Skeletal muscle tissue (tissue), 3 donors: ENCODE measurements at regions not wholly inside any gene's neighbourhood (a gene's known extent, or its start where the extent isn't known, plus 50 kb on each side); places are given as distances from the start of the nearest gene placed in this dataset.

Source experiments
- H3K27ac ChIP-seq: one replicate; pipeline ENCODE4 v1.7.0; 2013; ENCODE audit warnings: mild to moderate bottlenecking, low read depth, low read length, inconsistent platforms
- H3K27me3 ChIP-seq, 3 donors: one replicate each; pipeline ENCODE4 v1.7.0; 2013; ENCODE audit warnings: low read length in 3 of 3; ENCODE audit not compliant: control insufficient read depth in 3 of 3, insufficient read depth in 3 of 3
- H3K36me3 ChIP-seq, 3 donors: one replicate each; pipeline ENCODE4 v1.7.0; 2013; ENCODE audit warnings: low read length in 3 of 3; ENCODE audit not compliant: control insufficient read depth in 3 of 3, insufficient read depth in 3 of 3
- H3K4me1 ChIP-seq, 3 donors: one replicate each; pipeline ENCODE4 v1.7.0; 2013; ENCODE audit warnings: low read length in 3 of 3, mild to moderate bottlenecking in 3 of 3; ENCODE audit not compliant: control insufficient read depth in 3 of 3, insufficient read depth in 3 of 3
- H3K4me3 ChIP-seq, 3 donors: one replicate each; pipeline ENCODE4 v1.7.0; 2013; ENCODE audit warnings: low read length in 3 of 3
- H3K9ac ChIP-seq, 3 donors: one replicate each; pipeline ENCODE4 v1.7.0; 2013; ENCODE audit warnings: low read length in 3 of 3, mild to moderate bottlenecking in 3 of 3, moderate library complexity in 2 of 3, low read depth in 1 of 3
- H3K9me3 ChIP-seq, 3 donors: one replicate each; pipeline ENCODE4 v1.7.0; 2013; ENCODE audit warnings: low read length in 3 of 3; ENCODE audit not compliant: control insufficient read depth in 3 of 3
- donor health status: Osteomylitis.

DNA sequence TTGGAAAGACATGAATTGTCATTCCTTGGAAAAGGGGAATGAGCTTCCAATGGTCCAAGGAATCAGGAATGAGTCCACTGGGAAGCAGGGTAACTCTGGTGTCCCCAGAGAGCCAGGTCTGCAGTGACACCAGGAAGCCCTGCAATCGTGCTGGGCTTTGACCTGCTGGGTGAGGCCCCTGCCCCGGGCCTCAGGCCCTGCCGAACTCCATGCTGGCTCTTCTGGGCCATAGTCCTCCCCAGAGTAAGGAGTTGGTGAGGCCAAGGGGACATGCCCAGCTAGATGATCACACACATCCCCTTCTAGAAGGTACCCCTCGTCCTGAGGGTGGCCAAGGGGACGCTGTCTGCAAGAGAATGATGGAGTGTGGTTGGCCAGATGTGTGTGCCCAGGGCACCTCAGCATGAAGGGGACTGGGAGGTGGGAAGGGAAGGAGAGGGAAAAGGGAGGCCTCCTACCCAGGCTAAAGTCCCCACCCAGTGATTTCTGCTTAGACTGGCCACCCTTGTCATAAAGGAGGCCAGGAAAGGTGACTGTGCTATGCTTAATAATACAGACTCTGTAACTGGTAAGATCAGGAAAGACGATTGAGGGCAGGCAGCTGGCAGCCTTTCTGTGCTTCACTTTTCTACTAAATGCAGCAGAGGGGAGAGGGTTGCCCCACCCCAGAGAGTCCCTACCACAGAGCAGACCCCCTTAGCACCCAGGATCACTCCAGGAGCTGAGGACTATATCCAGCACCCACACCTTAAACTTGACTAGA lies 119.3 kb downstream of the SNX5 start:
- no peaks in the 10 kb centered on the region for H3K36me3 ChIP-seq
- H3K27me3 ChIP-seq: no peaks in the 10 kb centered on the region
- H3K27ac ChIP-seq: peak overlapping the region; percentile 81
- peaks cover 10 to 21% (median 15%) of the 10 kb centered on the region in 3 donors for H3K4me1 ChIP-seq
- H3K9me3 ChIP-seq: peaks cover 0 to 4% (median 3%) of the 10 kb centered on the region in 3 donors
- no peak overlapping the region for H3K9ac ChIP-seq
- H3K4me3 ChIP-seq: no peak overlapping the region

DNA sequence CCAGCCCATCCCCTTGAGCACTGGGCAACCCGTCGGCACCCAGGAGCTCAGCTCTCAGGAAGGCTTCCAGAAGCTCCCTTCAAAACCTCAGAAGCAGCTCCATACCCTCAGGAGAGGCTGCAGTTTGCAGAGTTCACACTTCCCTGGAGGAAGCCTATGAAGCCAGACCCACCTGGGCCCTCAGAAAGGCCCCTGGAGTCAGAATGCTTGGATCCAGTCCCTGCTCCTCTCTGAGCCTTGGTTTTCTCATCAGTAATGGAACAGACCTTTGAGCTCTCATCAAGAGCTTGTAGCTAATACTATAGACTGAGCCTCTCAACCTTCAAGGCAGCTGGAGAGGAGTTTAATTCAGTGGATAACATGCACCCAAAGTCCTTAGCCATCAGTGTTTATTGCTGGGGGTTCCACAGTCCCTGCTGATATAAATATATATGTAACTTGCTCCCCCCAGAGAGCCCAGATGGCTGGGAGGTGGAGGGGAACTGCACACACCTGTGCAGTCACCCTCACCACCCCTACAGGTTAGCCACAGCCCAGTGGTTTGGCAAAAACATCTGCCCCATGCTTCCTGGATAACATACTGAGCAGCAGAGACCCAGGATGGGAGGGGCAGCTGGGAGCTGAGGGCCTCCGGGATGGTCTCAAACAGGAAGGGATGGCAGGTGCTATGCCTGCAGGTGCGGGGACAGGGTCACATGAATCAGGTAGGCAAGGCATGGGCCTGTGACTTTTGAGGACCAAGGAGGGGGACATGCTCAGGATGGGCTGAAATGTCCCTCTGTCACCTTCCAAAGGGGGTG lies 120.1 kb downstream of the SNX5 start:
- no peaks in the 10 kb centered on the region for H3K27me3 ChIP-seq
- H3K4me1 ChIP-seq: peaks cover 17 to 25% (median 21%) of the 10 kb centered on the region in 3 donors
- no peak overlapping the region for H3K4me3 ChIP-seq
- no peaks in the 10 kb centered on the region for H3K36me3 ChIP-seq
- peak overlapping the region; percentile 81 for H3K27ac ChIP-seq
- peaks cover 0 to 4% (median 3%) of the 10 kb centered on the region in 3 donors for H3K9me3 ChIP-seq
- no peak overlapping the region for H3K9ac ChIP-seq

DNA sequence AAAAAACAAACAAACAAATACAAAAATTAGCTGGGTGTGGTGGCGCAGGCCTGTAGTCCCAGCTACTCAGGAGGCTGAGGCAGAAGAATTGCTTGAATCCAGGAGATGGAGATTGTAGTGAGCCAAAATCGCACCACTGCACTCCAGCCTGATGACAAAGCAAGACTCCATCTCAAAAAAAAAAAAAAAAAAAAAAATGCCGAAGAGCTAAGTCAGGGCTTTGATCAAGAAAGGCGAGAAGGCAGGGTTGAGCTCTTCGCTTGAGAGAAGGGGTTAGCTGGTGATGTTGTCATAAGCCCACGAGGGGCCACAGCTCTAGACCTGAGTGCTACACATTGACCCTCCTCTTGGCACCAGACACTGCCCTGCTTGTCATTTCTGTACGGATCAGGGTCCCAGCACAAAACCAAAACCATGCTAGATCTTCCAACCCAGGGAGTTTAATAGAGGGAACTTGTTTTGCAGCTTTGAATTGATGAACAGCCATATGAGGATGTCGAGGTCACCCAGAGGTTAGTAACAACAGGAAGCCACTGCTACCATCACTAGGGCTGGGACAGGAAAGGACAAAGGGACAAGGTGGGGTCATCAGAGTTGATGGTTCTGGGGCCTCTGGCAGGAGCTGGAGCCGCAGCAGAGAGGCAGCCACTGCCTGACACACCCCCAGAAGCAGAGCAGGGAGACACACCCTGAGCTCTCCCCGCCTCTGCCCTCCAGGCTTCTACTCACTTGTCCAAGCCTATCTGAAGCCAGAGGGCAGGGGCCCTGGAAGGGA lies 122.7 kb downstream of the SNX5 start:
- H3K36me3 ChIP-seq: no peaks in the 10 kb centered on the region
- no peak overlapping the region for H3K27ac ChIP-seq
- peaks cover 0 to 4% (median 3%) of the 10 kb centered on the region in 3 donors for H3K9me3 ChIP-seq
- H3K4me1 ChIP-seq: peaks cover 30 to 33% (median 33%) of the 10 kb centered on the region in 3 donors
- no peak overlapping the region for H3K4me3 ChIP-seq
- H3K9ac ChIP-seq: no peak overlapping the region
- H3K27me3 ChIP-seq: no peaks in the 10 kb centered on the region

DNA sequence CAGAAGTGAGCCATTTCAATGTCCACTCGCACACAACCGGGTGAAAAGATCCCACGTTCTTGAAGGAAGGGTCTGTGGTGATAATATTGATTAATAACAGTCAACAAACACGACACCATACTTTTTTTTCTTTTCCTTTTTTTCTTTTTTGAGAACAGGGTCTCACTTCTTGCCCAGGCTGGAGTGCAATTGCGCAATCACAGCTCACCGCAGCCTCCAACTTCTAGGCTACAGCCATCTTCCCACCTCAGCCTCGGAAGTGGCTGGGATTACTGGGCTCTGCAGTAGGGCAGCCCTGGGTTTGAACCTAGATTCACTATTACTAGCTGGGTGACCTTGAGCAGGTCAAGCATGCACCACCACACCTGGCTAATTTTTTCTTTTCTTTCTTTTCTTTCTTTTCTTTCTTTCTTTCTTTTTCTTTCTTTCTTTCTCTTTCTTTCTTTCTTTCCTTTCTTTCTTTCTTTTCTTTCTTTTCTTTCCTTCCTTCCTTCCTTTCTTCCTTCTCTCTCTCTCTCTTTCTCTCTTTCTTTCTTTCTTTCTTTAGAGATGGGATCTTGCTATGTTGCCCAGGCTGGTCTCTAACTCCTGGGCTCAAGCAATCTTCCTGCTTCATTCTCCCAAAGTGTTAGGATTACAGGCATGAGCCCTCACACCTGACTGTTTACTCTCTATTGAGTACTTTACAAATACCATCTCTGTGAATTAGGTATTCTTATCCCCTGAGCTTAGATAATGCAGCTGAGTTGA lies 123.9 kb downstream of the SNX5 start:
- Histone ChIP-seq H3K9ac (no peak overlapping the region), H3K27ac (peak overlapping the region; percentile 77), H3K4me1 (peaks cover 23 to 28% (median 26%) of the 10 kb centered on the region in 3 donors), H3K4me3 (no peak overlapping the region), H3K36me3 (no peaks in the 10 kb centered on the region), H3K9me3 (peaks cover 0 to 5% (median 4%) of the 10 kb centered on the region in 3 donors), H3K27me3 (no peaks in the 10 kb centered on the region)

DNA sequence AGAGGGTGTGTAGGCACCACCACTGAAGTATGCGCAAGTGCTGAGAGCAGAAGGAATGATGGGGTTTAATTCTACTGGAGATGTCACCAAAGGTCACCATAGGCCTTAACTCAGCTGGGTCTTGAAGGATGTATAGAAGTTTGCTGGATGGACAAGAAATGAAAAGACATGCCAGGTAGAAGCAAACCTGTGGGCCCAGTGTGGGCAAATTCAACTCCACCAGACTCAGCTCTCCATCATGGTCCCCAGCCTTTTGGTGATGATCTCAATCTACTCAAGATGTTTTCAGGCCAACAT lies 124.5 kb downstream of the SNX5 start:
- no peak overlapping the region for H3K9ac ChIP-seq
- H3K36me3 ChIP-seq: no peaks in the 10 kb centered on the region
- peak overlapping the region; percentile 77 for H3K27ac ChIP-seq
- H3K4me3 ChIP-seq: no peak overlapping the region
- H3K9me3 ChIP-seq: peaks cover 0 to 5% (median 0%) of the 10 kb centered on the region in 3 donors
- H3K27me3 ChIP-seq: no peaks in the 10 kb centered on the region
- peaks cover 20 to 28% (median 23%) of the 10 kb centered on the region in 3 donors for H3K4me1 ChIP-seq

DNA sequence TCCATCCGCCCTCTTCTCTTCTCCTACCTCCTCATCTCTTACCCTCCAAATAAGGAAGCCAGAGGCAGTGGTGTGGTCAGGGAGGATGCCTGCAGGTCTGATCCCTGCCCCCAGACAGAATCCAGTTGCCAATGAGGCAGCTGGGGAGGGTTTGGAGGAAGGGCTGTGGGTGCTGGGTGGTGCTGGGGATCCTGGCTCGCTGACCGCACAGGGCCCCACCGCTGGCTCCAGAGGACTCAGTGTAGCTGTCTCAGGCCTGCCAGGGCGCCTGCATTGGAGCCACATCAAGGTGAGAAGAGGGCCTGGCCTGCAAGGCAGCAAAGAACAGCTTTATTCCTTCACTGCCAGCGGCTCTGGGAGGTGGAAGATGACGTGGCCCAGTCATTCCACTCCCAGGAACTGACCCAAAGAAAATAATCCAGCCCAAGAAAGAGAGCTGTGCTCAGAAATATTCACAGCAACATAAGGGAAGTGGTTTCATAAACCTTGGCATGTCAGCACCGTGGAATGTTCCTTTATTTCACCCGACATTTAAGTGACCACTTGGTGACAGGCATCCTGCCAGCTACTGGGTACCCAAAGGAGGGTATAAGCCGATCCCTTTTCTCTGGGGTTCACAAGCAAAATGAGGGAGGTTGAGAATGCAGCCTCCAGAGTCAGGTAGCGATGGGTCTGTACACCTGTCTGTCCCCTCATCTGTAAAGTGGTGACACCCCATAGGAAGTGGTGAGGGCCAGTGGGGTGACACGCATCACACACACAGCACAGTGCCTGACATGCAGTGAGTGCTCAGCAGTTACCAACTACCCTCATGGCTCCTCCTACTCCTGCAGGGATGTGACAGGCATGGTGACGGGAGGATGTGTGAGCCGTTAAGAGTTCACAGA lies 125.1 kb downstream of the SNX5 start:
- peak overlapping the region; percentile 77 for H3K27ac ChIP-seq
- peak overlapping the region in 2 of 3 donors; percentile 23 to 33 for H3K9ac ChIP-seq
- no peaks in the 10 kb centered on the region for H3K36me3 ChIP-seq
- H3K4me3 ChIP-seq: no peak overlapping the region
- peaks cover 0 to 5% (median 0%) of the 10 kb centered on the region in 3 donors for H3K9me3 ChIP-seq
- peaks cover 19 to 28% (median 23%) of the 10 kb centered on the region in 3 donors for H3K4me1 ChIP-seq
- no peaks in the 10 kb centered on the region for H3K27me3 ChIP-seq

DNA sequence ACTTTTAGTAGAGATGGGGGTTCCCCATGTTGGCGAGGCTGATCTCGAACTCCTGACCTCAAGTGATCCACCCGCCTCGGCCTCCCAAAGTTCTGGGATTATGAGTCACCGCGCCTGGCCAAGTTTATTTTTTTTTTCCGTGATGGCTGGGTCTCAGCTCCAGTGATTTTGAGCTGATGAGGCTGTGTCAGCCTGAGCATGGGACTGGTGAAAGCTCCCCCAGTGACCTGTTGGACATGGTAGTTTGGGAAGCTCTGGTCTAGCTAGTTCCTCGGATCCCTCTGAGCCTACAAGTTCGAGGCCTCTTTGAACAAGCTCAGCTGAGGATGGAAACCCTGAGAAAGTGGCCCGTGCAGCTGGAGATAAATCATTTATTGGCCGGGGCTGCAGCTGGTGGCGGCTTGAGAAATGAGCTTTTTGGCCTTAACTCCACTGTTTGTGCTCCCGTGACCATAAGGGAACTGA lies 126.8 kb downstream of the SNX5 start:
- Histone ChIP-seq H3K27ac (peak overlapping the region; percentile 77), H3K4me3 (no peak overlapping the region), H3K4me1 (peaks cover 22 to 31% (median 29%) of the 10 kb centered on the region in 3 donors), H3K9ac (no peak overlapping the region), H3K27me3 (no peaks in the 10 kb centered on the region), H3K9me3 (peaks cover 0 to 5% (median 0%) of the 10 kb centered on the region in 3 donors), H3K36me3 (no peaks in the 10 kb centered on the region)

DNA sequence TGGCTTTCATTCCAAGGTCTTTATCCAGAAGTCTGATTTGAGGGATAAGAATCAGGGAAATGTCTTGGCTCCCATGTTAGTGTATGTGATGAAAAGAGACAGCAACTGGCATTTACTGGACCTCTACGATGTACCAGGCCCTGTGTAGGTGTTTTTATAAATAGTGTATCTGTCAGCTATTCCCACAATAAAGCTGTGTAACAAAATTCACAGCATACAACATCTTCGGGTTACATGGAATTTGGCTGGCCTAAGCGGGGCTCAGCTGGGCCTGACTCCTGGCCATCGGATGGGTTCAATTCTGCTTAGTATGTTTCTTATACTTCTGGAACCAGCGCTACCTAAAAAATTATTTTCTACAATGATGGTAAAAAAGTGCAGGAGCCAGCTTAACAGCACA lies 128.2 kb downstream of the SNX5 start:
- Histone ChIP-seq H3K4me1 (peaks cover 23 to 31% (median 28%) of the 10 kb centered on the region in 3 donors), H3K36me3 (no peaks in the 10 kb centered on the region), H3K27ac (no peak overlapping the region), H3K27me3 (no peaks in the 10 kb centered on the region), H3K4me3 (no peak overlapping the region), H3K9ac (no peak overlapping the region), H3K9me3 (peaks cover 0 to 5% (median 0%) of the 10 kb centered on the region in 3 donors)
